ENCODE measurements at regions not wholly inside any gene's neighbourhood (a gene's known extent, or its start where the extent isn't known, plus 50 kb on each side); places are given as distances from the start of the nearest gene placed in this dataset.
A peak's percentile ranks its signal among the peaks of the same experiment; 100 is the strongest.

DNA sequence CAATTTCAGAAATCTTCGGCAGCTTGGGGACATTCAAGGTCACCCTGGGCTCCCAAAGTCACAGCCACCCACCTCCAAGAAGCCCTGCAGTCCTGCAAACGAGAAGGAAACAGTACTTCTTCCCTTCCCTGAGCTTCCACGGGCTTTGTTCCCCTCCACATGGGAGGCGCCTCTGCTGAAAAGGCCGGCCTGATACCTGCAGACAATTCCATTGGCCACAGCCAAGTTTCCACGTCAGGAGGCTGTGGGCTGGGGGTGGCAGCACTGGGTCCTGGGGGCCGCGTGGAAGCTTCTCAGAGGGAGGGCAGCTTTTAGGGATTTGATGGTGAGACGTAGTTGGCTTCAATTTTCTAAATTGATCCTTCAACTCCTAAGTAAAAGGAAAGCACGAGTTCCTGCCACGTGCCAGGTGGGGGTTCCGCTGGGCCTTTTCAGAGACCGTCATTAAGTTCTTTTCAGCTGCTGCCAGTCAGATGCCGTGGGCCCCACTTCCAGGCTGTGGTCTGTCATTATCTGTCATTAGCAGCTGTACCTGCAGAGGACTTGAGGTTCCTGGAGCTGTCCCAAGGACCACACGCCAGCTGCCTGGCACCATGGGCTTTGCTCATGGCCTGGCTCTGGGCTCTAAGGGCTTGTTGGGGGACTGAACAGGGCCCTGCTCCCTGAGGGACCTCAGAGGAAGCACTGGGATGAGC, 98.7 kb downstream of the CRYAA start:
- H3K27ac Mint-ChIP-seq = no peak overlapping the region
- TF ChIP-seq, protein P1, sequence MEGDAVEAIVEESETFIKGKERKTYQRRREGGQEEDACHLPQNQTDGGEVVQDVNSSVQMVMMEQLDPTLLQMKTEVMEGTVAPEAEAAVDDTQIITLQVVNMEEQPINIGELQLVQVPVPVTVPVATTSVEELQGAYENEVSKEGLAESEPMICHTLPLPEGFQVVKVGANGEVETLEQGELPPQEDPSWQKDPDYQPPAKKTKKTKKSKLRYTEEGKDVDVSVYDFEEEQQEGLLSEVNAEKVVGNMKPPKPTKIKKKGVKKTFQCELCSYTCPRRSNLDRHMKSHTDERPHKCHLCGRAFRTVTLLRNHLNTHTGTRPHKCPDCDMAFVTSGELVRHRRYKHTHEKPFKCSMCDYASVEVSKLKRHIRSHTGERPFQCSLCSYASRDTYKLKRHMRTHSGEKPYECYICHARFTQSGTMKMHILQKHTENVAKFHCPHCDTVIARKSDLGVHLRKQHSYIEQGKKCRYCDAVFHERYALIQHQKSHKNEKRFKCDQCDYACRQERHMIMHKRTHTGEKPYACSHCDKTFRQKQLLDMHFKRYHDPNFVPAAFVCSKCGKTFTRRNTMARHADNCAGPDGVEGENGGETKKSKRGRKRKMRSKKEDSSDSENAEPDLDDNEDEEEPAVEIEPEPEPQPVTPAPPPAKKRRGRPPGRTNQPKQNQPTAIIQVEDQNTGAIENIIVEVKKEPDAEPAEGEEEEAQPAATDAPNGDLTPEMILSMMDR (conservative IDR thresholded peaks at IDR 0.05) = no peak
- no peaks in the 10 kb centered on the region for H3K27me3 Mint-ChIP-seq (ENCODE audit: insufficient read depth)
- 85 to 89% methylated on average over 9 to 15 of the region's 15 CpGs for WGBS, 2 experiments (ENCODE audit: insufficient coverage in 1 of 2, insufficient read length in 1 of 2)
- H3K4me3 Mint-ChIP-seq = no peak overlapping the region
- H3K36me3 ChIP-seq (ENCODE audit: control insufficient read depth, insufficient read depth, low read length) = no peaks in the 10 kb centered on the region
- H3K27ac ChIP-seq (ENCODE audit: low read depth, low read length) = no peak overlapping the region
- no peak for DNase-seq
- H3K4me1 ChIP-seq (ENCODE audit: control insufficient read depth, insufficient read depth, low read length) = no peaks in the 10 kb centered on the region
- H3K27me3 ChIP-seq (ENCODE audit: control insufficient read depth, insufficient read depth, low read length, poor library complexity, severe bottlenecking) = no peaks in the 10 kb centered on the region
- no peaks in the 10 kb centered on the region for H3K9me3 Mint-ChIP-seq
- no peak overlapping the region for H3K4me3 ChIP-seq (ENCODE audit: low read length)
- no peaks in the 10 kb centered on the region for H3K36me3 Mint-ChIP-seq (ENCODE audit: low read depth)
- H3K4me1 Mint-ChIP-seq = no peaks in the 10 kb centered on the region
- no peak overlapping the region for H3K9ac ChIP-seq (ENCODE audit: extremely low read depth, low read length, poor library complexity, severe bottlenecking)
- H3K9me3 ChIP-seq (ENCODE audit: control insufficient read depth, low read length) = no peaks in the 10 kb centered on the region

DNA sequence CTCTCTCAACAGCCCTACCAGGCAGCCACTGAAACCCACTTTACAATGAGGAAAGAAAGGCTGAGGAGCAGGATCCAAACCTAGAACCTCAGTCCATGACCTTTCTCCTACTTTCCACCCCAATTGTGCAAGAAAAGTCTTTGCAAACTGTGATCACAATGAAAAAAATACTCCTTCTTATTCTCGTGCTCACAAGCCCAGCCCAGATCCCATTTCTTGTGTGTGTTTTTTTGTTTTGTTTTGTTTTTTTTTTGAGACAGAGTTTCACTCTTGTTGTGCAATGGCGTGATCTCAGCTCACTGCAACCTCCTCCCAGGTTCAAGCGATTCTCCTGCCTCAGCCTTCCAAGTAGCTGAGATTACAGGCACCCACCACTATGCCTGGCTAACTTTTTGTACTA, 97.7 kb downstream of the CRYAA start:
- H3K36me3 Mint-ChIP-seq (ENCODE audit: low read depth) = no peaks in the 10 kb centered on the region
- Histone ChIP-seq H3K27me3 (ENCODE audit: control insufficient read depth, insufficient read depth, low read length, poor library complexity, severe bottlenecking) (no peaks in the 10 kb centered on the region), H3K4me3 (ENCODE audit: low read length) (no peak overlapping the region), H3K9me3 (ENCODE audit: control insufficient read depth, low read length) (peaks cover 3% of the 10 kb centered on the region), H3K36me3 (ENCODE audit: control insufficient read depth, insufficient read depth, low read length) (no peaks in the 10 kb centered on the region), H3K9ac (ENCODE audit: extremely low read depth, low read length, poor library complexity, severe bottlenecking) (no peak overlapping the region), H3K27ac (ENCODE audit: low read depth, low read length) (no peak overlapping the region), H3K4me1 (ENCODE audit: control insufficient read depth, insufficient read depth, low read length) (no peaks in the 10 kb centered on the region)
- H3K9me3 Mint-ChIP-seq = peaks cover 2% of the 10 kb centered on the region
- no peak overlapping the region for H3K27ac Mint-ChIP-seq
- H3K4me3 Mint-ChIP-seq = no peak overlapping the region
- no peak for DNase-seq
- WGBS, 2 experiments (ENCODE audit: insufficient coverage in 1 of 2, insufficient read length in 1 of 2) = 98 to 100% methylated on average over 1 to 3 of the region's 3 CpGs
- no peaks in the 10 kb centered on the region for H3K4me1 Mint-ChIP-seq
- TF ChIP-seq, protein P1 (conservative IDR thresholded peaks at IDR 0.05) = no peak
- H3K27me3 Mint-ChIP-seq (ENCODE audit: insufficient read depth) = no peaks in the 10 kb centered on the region

DNA sequence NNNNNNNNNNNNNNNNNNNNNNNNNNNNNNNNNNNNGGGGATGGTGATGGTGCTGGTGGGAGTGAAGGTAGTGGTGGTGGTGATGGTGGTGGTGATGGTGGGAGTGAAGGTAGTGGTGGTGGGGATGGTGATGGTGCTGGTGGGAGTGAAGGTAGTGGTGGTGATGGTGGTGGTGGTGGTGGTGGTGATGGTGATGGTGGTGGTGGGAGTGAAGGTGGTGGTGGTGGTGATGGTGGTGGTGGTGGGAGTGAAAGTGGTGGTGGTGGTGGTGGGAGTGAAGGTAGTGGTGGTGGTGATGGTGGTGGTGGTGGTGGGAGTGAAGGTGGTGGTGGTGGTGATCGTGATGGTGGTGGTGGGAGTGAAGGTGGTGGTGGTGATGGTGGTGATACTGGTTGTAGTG, 93.6 kb downstream of the CRYAA start:
- H3K9me3 ChIP-seq (ENCODE audit: control insufficient read depth, low read length) = peaks cover 3% of the 10 kb centered on the region
- peaks cover 2% of the 10 kb centered on the region for H3K9me3 Mint-ChIP-seq
- no peaks in the 10 kb centered on the region for H3K27me3 ChIP-seq (ENCODE audit: control insufficient read depth, insufficient read depth, low read length, poor library complexity, severe bottlenecking)
- no peak overlapping the region for H3K27ac Mint-ChIP-seq
- no peak overlapping the region for H3K4me3 ChIP-seq (ENCODE audit: low read length)
- WGBS, 2 experiments (ENCODE audit: insufficient coverage in 1 of 2, insufficient read length in 1 of 2) = no CpG with 5 or more reads among the region's 1 CpG
- no peak overlapping the region for H3K27ac ChIP-seq (ENCODE audit: low read depth, low read length)
- no peaks in the 10 kb centered on the region for H3K36me3 ChIP-seq (ENCODE audit: control insufficient read depth, insufficient read depth, low read length)
- H3K27me3 Mint-ChIP-seq (ENCODE audit: insufficient read depth) = no peaks in the 10 kb centered on the region
- H3K4me1 ChIP-seq (ENCODE audit: control insufficient read depth, insufficient read depth, low read length) = no peaks in the 10 kb centered on the region
- H3K36me3 Mint-ChIP-seq (ENCODE audit: low read depth) = no peaks in the 10 kb centered on the region
- TF ChIP-seq, protein P1 (conservative IDR thresholded peaks at IDR 0.05) = no peak
- no peak overlapping the region for H3K9ac ChIP-seq (ENCODE audit: extremely low read depth, low read length, poor library complexity, severe bottlenecking)
- no peaks in the 10 kb centered on the region for H3K4me1 Mint-ChIP-seq
- no peak overlapping the region for H3K4me3 Mint-ChIP-seq
- peak; percentile 68 for DNase-seq
